Liver (tissue), 3 donors: ENCODE measurements at regions not wholly inside any gene's neighbourhood (a gene's known extent, or its start where the extent isn't known, plus 50 kb on each side); places are given as distances from the start of the nearest gene placed in this dataset.
"Not testable (repeated sequence)": the region's sequence is repeated elsewhere in the genome, so short reads cannot be mapped to it uniquely, and the experiment has no call there.

Source experiments
- ATF3 ChIP-seq: IDR thresholded peaks from 2 replicates; pipeline ENCODE4 v1.6.1; 2016; ENCODE audit warnings: antibody characterized with exemption
- CTCF ChIP-seq: fragments of 150-350 bp; IDR thresholded peaks from 2 replicates; pipeline ENCODE4 v1.5.1; 2017; ENCODE audit warnings: improper control_type of control experiment, low read depth, low read length; ENCODE audit not compliant: missing input control
- GABPA ChIP-seq, 2 donors: IDR thresholded peaks in 1 of 2; conservative IDR thresholded peaks in 1 of 2; 2 replicates each; pipeline ENCODE4 v1.6.1; 2016; ENCODE audit warnings: antibody characterized with exemption in 2 of 2, mild to moderate bottlenecking in 1 of 2, moderate library complexity in 1 of 2
- HNF4G ChIP-seq: IDR thresholded peaks from 2 replicates; pipeline ENCODE4 v1.6.1; 2016; ENCODE audit warnings: antibody characterized with exemption
- JUND ChIP-seq, 2 donors: IDR thresholded peaks; 2 replicates each; pipeline ENCODE4 v1.6.1; 2016; ENCODE audit warnings: antibody characterized with exemption in 2 of 2
- MAX ChIP-seq: IDR thresholded peaks from 2 replicates; pipeline ENCODE4 v1.6.1; 2016; ENCODE audit warnings: antibody characterized with exemption
- NR2F2 ChIP-seq: IDR thresholded peaks from 2 replicates; pipeline ENCODE4 v1.6.1; 2016; ENCODE audit warnings: antibody characterized with exemption
- RAD21 ChIP-seq, 2 donors: IDR thresholded peaks; 2 replicates each; pipeline ENCODE4 v1.6.1; 2016; ENCODE audit warnings: antibody characterized with exemption in 2 of 2, mild to moderate bottlenecking in 2 of 2
- REST ChIP-seq: IDR thresholded peaks from 2 replicates; pipeline ENCODE4 v1.6.1; 2016; ENCODE audit warnings: antibody characterized with exemption, mild to moderate bottlenecking
- RXRA ChIP-seq, 2 donors: IDR thresholded peaks; 2 replicates each; pipeline ENCODE4 v1.6.1; 2017 to 2018; ENCODE audit warnings: antibody characterized with exemption in 2 of 2, mild to moderate bottlenecking in 1 of 2
- TAF1 ChIP-seq: conservative IDR thresholded peaks from 2 replicates; pipeline ENCODE4 v1.6.1; 2016; ENCODE audit warnings: antibody characterized with exemption, mild to moderate bottlenecking
- YY1 ChIP-seq: IDR thresholded peaks from 2 replicates; pipeline ENCODE4 v1.6.1; 2016; ENCODE audit warnings: antibody characterized with exemption, mild to moderate bottlenecking
- ZBTB33 ChIP-seq: IDR thresholded peaks from 2 replicates; pipeline ENCODE4 v1.6.1; 2016; ENCODE audit warnings: antibody characterized with exemption
- donor health status: healthy.
- donor health status: healthy.

GRCh38 chr16:88270171-88270790 lies 112.5 kb upstream of the ZNF469 start:
- TF ChIP-seq CTCF; GABPA (IDR thresholded peaks at IDR 0.05 in 1 of 2, conservative IDR thresholded peaks at IDR 0.05 in 1 of 2); NR2F2; MAX; TAF1; RXRA (IDR thresholded peaks at IDR 0.05); ATF3; RAD21 (IDR thresholded peaks at IDR 0.05); ZBTB33; YY1; REST; HNF4G; JUND (IDR thresholded peaks at IDR 0.05): not testable (repeated sequence)
